ENCODE measurements at regions not wholly inside any gene's neighbourhood (a gene's known extent, or its start where the extent isn't known, plus 50 kb on each side); places are given as distances from the start of the nearest gene placed in this dataset.

- Histone ChIP-seq H3K27me3 (ENCODE audit: insufficient read depth, low read length) (no peaks in the 10 kb centered on the region), H3K4me3 (ENCODE audit: low read length) (no peak overlapping the region), H3K9me3 (ENCODE audit: low read length) (no peaks in the 10 kb centered on the region), H3K4me1 (ENCODE audit: insufficient read depth, low read length) (no peaks in the 10 kb centered on the region), H2AFZ (ENCODE audit: low read depth, low read length) (no peak overlapping the region), H3K36me3 (ENCODE audit: insufficient read depth, low read length) (no peaks in the 10 kb centered on the region)
Observed at GRCh38 chr2:136439064-136439676, 321.2 kb upstream of the CXCR4 start.

- no peaks in the 10 kb centered on the region for H3K9me3 ChIP-seq (ENCODE audit: low read length)
- no peaks in the 10 kb centered on the region for H3K36me3 ChIP-seq (ENCODE audit: insufficient read depth, low read length)
- H3K27me3 ChIP-seq (ENCODE audit: insufficient read depth, low read length) = no peaks in the 10 kb centered on the region
- H2AFZ ChIP-seq (ENCODE audit: low read depth, low read length) = no peak overlapping the region
- H3K4me1 ChIP-seq (ENCODE audit: insufficient read depth, low read length) = no peaks in the 10 kb centered on the region
- H3K4me3 ChIP-seq (ENCODE audit: low read length) = no peak overlapping the region
Observed at GRCh38 chr2:136437461-136437860, 319.5 kb upstream of the CXCR4 start.

- H3K4me3 ChIP-seq (ENCODE audit: low read length) = no peak overlapping the region
- no peaks in the 10 kb centered on the region for H3K27me3 ChIP-seq (ENCODE audit: insufficient read depth, low read length)
- H3K36me3 ChIP-seq (ENCODE audit: insufficient read depth, low read length) = no peaks in the 10 kb centered on the region
- no peaks in the 10 kb centered on the region for H3K9me3 ChIP-seq (ENCODE audit: low read length)
- no peak overlapping the region for H2AFZ ChIP-seq (ENCODE audit: low read depth, low read length)
- no peaks in the 10 kb centered on the region for H3K4me1 ChIP-seq (ENCODE audit: insufficient read depth, low read length)
Observed at GRCh38 chr2:136436936-136437335, 319.0 kb upstream of the CXCR4 start.

- H3K36me3 ChIP-seq (ENCODE audit: insufficient read depth, low read length) = no peaks in the 10 kb centered on the region
- no peak overlapping the region for H3K4me3 ChIP-seq (ENCODE audit: low read length)
- H3K9me3 ChIP-seq (ENCODE audit: low read length) = no peaks in the 10 kb centered on the region
- no peaks in the 10 kb centered on the region for H3K27me3 ChIP-seq (ENCODE audit: insufficient read depth, low read length)
- H2AFZ ChIP-seq (ENCODE audit: low read depth, low read length) = no peak overlapping the region
- no peaks in the 10 kb centered on the region for H3K4me1 ChIP-seq (ENCODE audit: insufficient read depth, low read length)
Observed at GRCh38 chr2:136434251-136434715, 316.3 kb upstream of the CXCR4 start.

GRCh38 chr2:136433261-136433660 lies 315.3 kb upstream of the CXCR4 start:
- Histone ChIP-seq H3K4me1 (ENCODE audit: insufficient read depth, low read length) (no peaks in the 10 kb centered on the region), H2AFZ (ENCODE audit: low read depth, low read length) (no peak overlapping the region), H3K4me3 (ENCODE audit: low read length) (no peak overlapping the region), H3K27me3 (ENCODE audit: insufficient read depth, low read length) (peaks cover 2% of the 10 kb centered on the region), H3K9me3 (ENCODE audit: low read length) (no peaks in the 10 kb centered on the region), H3K36me3 (ENCODE audit: insufficient read depth, low read length) (no peaks in the 10 kb centered on the region)

- H3K27me3 ChIP-seq (ENCODE audit: insufficient read depth, low read length) = peaks cover 10% of the 10 kb centered on the region
- H3K9me3 ChIP-seq (ENCODE audit: low read length) = no peaks in the 10 kb centered on the region
- H3K4me3 ChIP-seq (ENCODE audit: low read length) = no peak overlapping the region
- peak overlapping the region; percentile 93 for H2AFZ ChIP-seq (ENCODE audit: low read depth, low read length)
- peaks cover 3% of the 10 kb centered on the region for H3K4me1 ChIP-seq (ENCODE audit: insufficient read depth, low read length)
- no peaks in the 10 kb centered on the region for H3K36me3 ChIP-seq (ENCODE audit: insufficient read depth, low read length)
Observed at GRCh38 chr2:136424112-136424511, 306.2 kb upstream of the CXCR4 start.

GRCh38 chr2:136423516-136423996 lies 305.6 kb upstream of the CXCR4 start:
- no peaks in the 10 kb centered on the region for H3K9me3 ChIP-seq (ENCODE audit: low read length)
- no peaks in the 10 kb centered on the region for H3K36me3 ChIP-seq (ENCODE audit: insufficient read depth, low read length)
- H3K27me3 ChIP-seq (ENCODE audit: insufficient read depth, low read length) = peaks cover 9% of the 10 kb centered on the region
- H2AFZ ChIP-seq (ENCODE audit: low read depth, low read length) = peak overlapping the region; percentile 93
- H3K4me3 ChIP-seq (ENCODE audit: low read length) = peak overlapping the region; percentile 60
- H3K4me1 ChIP-seq (ENCODE audit: insufficient read depth, low read length) = peaks cover 3% of the 10 kb centered on the region

- H3K36me3 ChIP-seq (ENCODE audit: insufficient read depth, low read length) = no peaks in the 10 kb centered on the region
- H3K4me3 ChIP-seq (ENCODE audit: low read length) = no peak overlapping the region
- peaks cover 3% of the 10 kb centered on the region for H3K4me1 ChIP-seq (ENCODE audit: insufficient read depth, low read length)
- no peak overlapping the region for H2AFZ ChIP-seq (ENCODE audit: low read depth, low read length)
- H3K9me3 ChIP-seq (ENCODE audit: low read length) = no peaks in the 10 kb centered on the region
- peaks cover 8% of the 10 kb centered on the region for H3K27me3 ChIP-seq (ENCODE audit: insufficient read depth, low read length)
Observed at GRCh38 chr2:136422512-136422911, 304.6 kb upstream of the CXCR4 start.

- H3K36me3 ChIP-seq (ENCODE audit: insufficient read depth, low read length) = no peaks in the 10 kb centered on the region
- H2AFZ ChIP-seq (ENCODE audit: low read depth, low read length) = no peak overlapping the region
- peaks cover 8% of the 10 kb centered on the region for H3K27me3 ChIP-seq (ENCODE audit: insufficient read depth, low read length)
- peaks cover 3% of the 10 kb centered on the region for H3K4me1 ChIP-seq (ENCODE audit: insufficient read depth, low read length)
- no peaks in the 10 kb centered on the region for H3K9me3 ChIP-seq (ENCODE audit: low read length)
- no peak overlapping the region for H3K4me3 ChIP-seq (ENCODE audit: low read length)
Observed at GRCh38 chr2:136420346-136420745, 302.4 kb upstream of the CXCR4 start.

- H3K9me3 ChIP-seq (ENCODE audit: low read length) = no peaks in the 10 kb centered on the region
- H3K36me3 ChIP-seq (ENCODE audit: insufficient read depth, low read length) = no peaks in the 10 kb centered on the region
- H3K4me3 ChIP-seq (ENCODE audit: low read length) = no peak overlapping the region
- H3K27me3 ChIP-seq (ENCODE audit: insufficient read depth, low read length) = peaks cover 2% of the 10 kb centered on the region
- no peaks in the 10 kb centered on the region for H3K4me1 ChIP-seq (ENCODE audit: insufficient read depth, low read length)
- H2AFZ ChIP-seq (ENCODE audit: low read depth, low read length) = no peak overlapping the region
Observed at GRCh38 chr2:136411946-136412345, 294.0 kb upstream of the CXCR4 start.

- no peaks in the 10 kb centered on the region for H3K36me3 ChIP-seq (ENCODE audit: insufficient read depth, low read length)
- no peaks in the 10 kb centered on the region for H3K4me1 ChIP-seq (ENCODE audit: insufficient read depth, low read length)
- no peaks in the 10 kb centered on the region for H3K9me3 ChIP-seq (ENCODE audit: low read length)
- no peak overlapping the region for H2AFZ ChIP-seq (ENCODE audit: low read depth, low read length)
- H3K27me3 ChIP-seq (ENCODE audit: insufficient read depth, low read length) = peaks cover 2% of the 10 kb centered on the region
- no peak overlapping the region for H3K4me3 ChIP-seq (ENCODE audit: low read length)
Observed at GRCh38 chr2:136410673-136411072, 292.7 kb upstream of the CXCR4 start.

- no peaks in the 10 kb centered on the region for H3K36me3 ChIP-seq (ENCODE audit: insufficient read depth, low read length)
- H3K4me1 ChIP-seq (ENCODE audit: insufficient read depth, low read length) = no peaks in the 10 kb centered on the region
- no peak overlapping the region for H2AFZ ChIP-seq (ENCODE audit: low read depth, low read length)
- H3K27me3 ChIP-seq (ENCODE audit: insufficient read depth, low read length) = peaks cover 3% of the 10 kb centered on the region
- no peaks in the 10 kb centered on the region for H3K9me3 ChIP-seq (ENCODE audit: low read length)
- H3K4me3 ChIP-seq (ENCODE audit: low read length) = no peak overlapping the region
Observed at GRCh38 chr2:136408795-136409194, 290.8 kb upstream of the CXCR4 start.

- no peak overlapping the region for H3K4me3 ChIP-seq (ENCODE audit: low read length)
- H3K4me1 ChIP-seq (ENCODE audit: insufficient read depth, low read length) = no peaks in the 10 kb centered on the region
- H3K9me3 ChIP-seq (ENCODE audit: low read length) = no peaks in the 10 kb centered on the region
- no peak overlapping the region for H2AFZ ChIP-seq (ENCODE audit: low read depth, low read length)
- no peaks in the 10 kb centered on the region for H3K36me3 ChIP-seq (ENCODE audit: insufficient read depth, low read length)
- H3K27me3 ChIP-seq (ENCODE audit: insufficient read depth, low read length) = peaks cover 3% of the 10 kb centered on the region
Observed at GRCh38 chr2:136407952-136408318, 290.0 kb upstream of the CXCR4 start.

All from neuron (in vitro differentiated cells).